ENCODE measurements at regions not wholly inside any gene's neighbourhood (a gene's known extent, or its start where the extent isn't known, plus 50 kb on each side); places are given as distances from the start of the nearest gene placed in this dataset.

DNA sequence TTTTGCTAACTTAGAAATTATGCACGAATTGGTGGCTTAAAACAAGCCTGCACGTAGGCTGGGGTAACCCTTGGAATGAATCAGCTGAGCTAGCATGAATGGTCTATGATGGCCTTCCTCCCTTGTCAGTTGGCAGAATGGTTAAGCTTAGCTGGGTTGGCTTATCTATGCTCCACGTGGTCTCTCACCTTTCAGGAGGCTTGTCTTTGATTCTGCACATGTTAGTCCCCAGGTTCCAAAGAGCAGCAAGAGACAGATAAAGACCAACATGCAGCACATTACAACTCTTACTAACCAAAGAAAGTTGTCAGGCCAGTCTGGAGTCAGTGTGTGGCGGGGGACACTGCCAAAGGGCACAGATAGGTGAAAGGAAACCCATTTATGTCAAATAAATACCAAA lies 700.9 kb upstream of the SYT4 start:
- no peak for TF ChIP-seq EZH2 (IDR thresholded peaks at IDR 0.05; ENCODE audit: borderline replicate concordance, low read depth, low read length, poor library complexity, severe bottlenecking)
- TF ChIP-seq, protein P1, sequence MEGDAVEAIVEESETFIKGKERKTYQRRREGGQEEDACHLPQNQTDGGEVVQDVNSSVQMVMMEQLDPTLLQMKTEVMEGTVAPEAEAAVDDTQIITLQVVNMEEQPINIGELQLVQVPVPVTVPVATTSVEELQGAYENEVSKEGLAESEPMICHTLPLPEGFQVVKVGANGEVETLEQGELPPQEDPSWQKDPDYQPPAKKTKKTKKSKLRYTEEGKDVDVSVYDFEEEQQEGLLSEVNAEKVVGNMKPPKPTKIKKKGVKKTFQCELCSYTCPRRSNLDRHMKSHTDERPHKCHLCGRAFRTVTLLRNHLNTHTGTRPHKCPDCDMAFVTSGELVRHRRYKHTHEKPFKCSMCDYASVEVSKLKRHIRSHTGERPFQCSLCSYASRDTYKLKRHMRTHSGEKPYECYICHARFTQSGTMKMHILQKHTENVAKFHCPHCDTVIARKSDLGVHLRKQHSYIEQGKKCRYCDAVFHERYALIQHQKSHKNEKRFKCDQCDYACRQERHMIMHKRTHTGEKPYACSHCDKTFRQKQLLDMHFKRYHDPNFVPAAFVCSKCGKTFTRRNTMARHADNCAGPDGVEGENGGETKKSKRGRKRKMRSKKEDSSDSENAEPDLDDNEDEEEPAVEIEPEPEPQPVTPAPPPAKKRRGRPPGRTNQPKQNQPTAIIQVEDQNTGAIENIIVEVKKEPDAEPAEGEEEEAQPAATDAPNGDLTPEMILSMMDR (conservative IDR thresholded peaks at IDR 0.05; ENCODE audit: low read depth, low read length), result no peak

All from A673 (cell line).